ENCODE measurements at regions not wholly inside any gene's neighbourhood (a gene's known extent, or its start where the extent isn't known, plus 50 kb on each side); places are given as distances from the start of the nearest gene placed in this dataset.

- no peak for DNase-seq
- TF ChIP-seq CTCF (IDR thresholded peaks at IDR 0.05): no peak
- no peak for TF ChIP-seq POLR2A (IDR thresholded peaks at IDR 0.05)
- TF ChIP-seq EP300 (IDR thresholded peaks at IDR 0.05): no peak
- Histone ChIP-seq H3K9me3 (no peaks in the 10 kb centered on the region), H3K27ac (no peak overlapping the region), H3K4me1 (ENCODE audit: insufficient read depth) (no peaks in the 10 kb centered on the region), H3K27me3 (no peaks in the 10 kb centered on the region), H3K4me3 (no peak overlapping the region), H3K36me3 (no peaks in the 10 kb centered on the region)
- intact Hi-C loops (cut with DNase I): no loop called here
These were observed 979.3 kb upstream of the CELF2 start for GRCh38 chr10:10038348-10038747.

GRCh38 chr10:10039595-10039994, 978.1 kb upstream of the CELF2 start:
- 95 to 97% (median 95%) methylated on average over 2 of the region's 2 CpGs for WGBS, 3 donors
- Histone ChIP-seq H3K4me1 (ENCODE audit: insufficient read depth) (no peaks in the 10 kb centered on the region), H3K27ac (no peak overlapping the region), H3K4me3 (no peak overlapping the region), H3K9me3 (no peaks in the 10 kb centered on the region), H3K27me3 (no peaks in the 10 kb centered on the region), H3K36me3 (no peaks in the 10 kb centered on the region)
- intact Hi-C loops (cut with DNase I): no loop called here
- DNase-seq: no peak
- TF ChIP-seq POLR2A (IDR thresholded peaks at IDR 0.05): no peak
- TF ChIP-seq EP300 (IDR thresholded peaks at IDR 0.05): no peak
- TF ChIP-seq CTCF (IDR thresholded peaks at IDR 0.05): no peak

- no peak overlapping the region for H3K27ac ChIP-seq
- intact Hi-C loops (cut with DNase I): no loop called here
- no peak overlapping the region for H3K4me3 ChIP-seq
- H3K36me3 ChIP-seq: no peaks in the 10 kb centered on the region
- WGBS, 3 donors: 0 to 4% (median 0%) methylated on average over 1 of the region's 1 CpG
- H3K4me1 ChIP-seq (ENCODE audit: insufficient read depth): peaks cover 5% of the 10 kb centered on the region
- H3K9me3 ChIP-seq: no peaks in the 10 kb centered on the region
- TF ChIP-seq CTCF (IDR thresholded peaks at IDR 0.05): no peak
- TF ChIP-seq POLR2A (IDR thresholded peaks at IDR 0.05): no peak
- no peak for TF ChIP-seq EP300 (IDR thresholded peaks at IDR 0.05)
- no peaks in the 10 kb centered on the region for H3K27me3 ChIP-seq
- no peak for DNase-seq
These were observed 974.6 kb upstream of the CELF2 start for GRCh38 chr10:10043083-10043482.

- Histone ChIP-seq H3K27me3 (no peaks in the 10 kb centered on the region), H3K36me3 (no peaks in the 10 kb centered on the region), H3K9me3 (no peaks in the 10 kb centered on the region), H3K4me3 (no peak overlapping the region), H3K27ac (no peak overlapping the region), H3K4me1 (ENCODE audit: insufficient read depth) (peaks cover 5% of the 10 kb centered on the region)
- DNase-seq: no peak
- TF ChIP-seq CTCF (IDR thresholded peaks at IDR 0.05) (no peak), EP300 (IDR thresholded peaks at IDR 0.05) (no peak), POLR2A (IDR thresholded peaks at IDR 0.05) (no peak)
- intact Hi-C loops (cut with DNase I): no loop called here
- 58 to 73% (median 61%) methylated on average over 4 of the region's 4 CpGs for WGBS, 3 donors
These were observed 972.5 kb upstream of the CELF2 start for GRCh38 chr10:10044922-10045764.
